Spleen (tissue), 11 donors: ENCODE measurements at regions not wholly inside any gene's neighbourhood (a gene's known extent, or its start where the extent isn't known, plus 50 kb on each side); places are given as distances from the start of the nearest gene placed in this dataset.

Source experiments
- DNase-seq: peaks from one replicate; pipeline ENCODE4 v3.0.0-alpha.2; 2020
- H3K27ac ChIP-seq, 8 donors: fragments of 200-600 bp; sonication (generic) in 7 of 8; 1 replicate in 4 of 8; 2 replicates in 4 of 8; pipeline versions ENCODE4 v1.5.0 to v1.8.0; 2016 to 2021; ENCODE audit warnings: inconsistent platforms in 4 of 8, mild to moderate bottlenecking in 4 of 8, moderate library complexity in 1 of 8
- H3K27me3 ChIP-seq, 7 donors: fragments of 200-600 bp; sonication (generic) in 6 of 7; replicated peaks in 1 of 7; 1 replicate in 4 of 7; 2 replicates in 3 of 7; pipeline versions ENCODE4 v1.5.0 to v1.8.0; 2016 to 2021; ENCODE audit warnings: inconsistent platforms in 3 of 7, mild to moderate bottlenecking in 1 of 7
- H3K36me3 ChIP-seq, 6 donors: fragments of 200-600 bp; sonication (generic) in 5 of 6; 1 replicate in 4 of 6; 2 replicates in 2 of 6; pipeline versions ENCODE4 v1.5.0 to v1.8.0; 2016 to 2021; ENCODE audit warnings: inconsistent platforms in 2 of 6
- H3K4me1 ChIP-seq, 6 donors: fragments of 200-600 bp; sonication (generic) in 5 of 6; 1 replicate in 3 of 6; 2 replicates in 3 of 6; pipeline versions ENCODE4 v1.5.0 to v1.8.0; 2016 to 2021; ENCODE audit warnings: inconsistent platforms in 3 of 6
- H3K4me3 ChIP-seq, 8 donors: fragments of 200-600 bp; sonication (generic) in 7 of 8; 1 replicate in 4 of 8; 2 replicates in 4 of 8; pipeline versions ENCODE4 v1.5.0 to v1.8.0; 2016 to 2021; ENCODE audit warnings: inconsistent platforms in 4 of 8, mild to moderate bottlenecking in 4 of 8, moderate library complexity in 2 of 8
- H3K9me3 ChIP-seq, 8 donors: fragments of 200-600 bp; sonication (generic) in 7 of 8; 1 replicate in 4 of 8; 2 replicates in 4 of 8; pipeline versions ENCODE4 v1.5.0 to v1.8.0; 2016 to 2021; ENCODE audit warnings: inconsistent platforms in 4 of 8
- POLR2A ChIP-seq, 3 donors: fragments of 450-650 bp; IDR thresholded peaks; one replicate each; pipeline ENCODE4 v1.5.1; 2017; ENCODE audit warnings: antibody characterized with exemption in 3 of 3, mild to moderate bottlenecking in 1 of 3
- POLR2AphosphoS5 ChIP-seq, 3 donors: sonication (generic); formaldehyde crosslinking; IDR thresholded peaks; one replicate each; pipeline ENCODE4 v1.5.1; 2017; ENCODE audit warnings: antibody characterized with exemption in 3 of 3
- WGBS, 5 donors: extraction: QIAGEN DNeasy Blood & Tissue Kit in 3 of 5; methylation state at CpG; one replicate each; pipeline versions ENCODE4 v1.1.5 to v1.1.7; 2013 to 2018; 5-methylcytosine and 5-hydroxymethylcytosine counted together
- intact Hi-C: fragments of 100-400 bp; cut with DNase I; formaldehyde crosslinking; loops from one replicate; pipeline ENCODE4 v1.15.0; 2023; ENCODE audit warnings: low total_unique reads
- TF ChIP-seq, protein P1 (sequence below), 11 experiments: fragments of 200-600 bp in 7 of 11; fragments of 450-650 bp in 4 of 11; sonication (generic) in 4 of 11; IDR thresholded peaks in 8 of 11; conservative IDR thresholded peaks in 3 of 11; 1 replicate in 7 of 11; 2 replicates in 4 of 11; pipeline versions ENCODE4 v1.4.0 to v1.8.0; 2016 to 2021; ENCODE audit warnings: antibody characterized with exemption in 11 of 11, inconsistent platforms in 4 of 11, mild to moderate bottlenecking in 1 of 11
- donor health status: healthy with polysubstance abuse.
- donor health status: DM: no; HTN: no; CAD: no; lungs with moderate emphysema.
- donor health status: DM: no; HTN: no; CAD: no.
- donor health status: Bipolar disorder and iron deficiency.
- donor health status: healthy.
- donor health status: DM: no; HTN: no; CAD: no.
- donor health status: DM: yes; HTN: yes; CAD: no.

DNA sequence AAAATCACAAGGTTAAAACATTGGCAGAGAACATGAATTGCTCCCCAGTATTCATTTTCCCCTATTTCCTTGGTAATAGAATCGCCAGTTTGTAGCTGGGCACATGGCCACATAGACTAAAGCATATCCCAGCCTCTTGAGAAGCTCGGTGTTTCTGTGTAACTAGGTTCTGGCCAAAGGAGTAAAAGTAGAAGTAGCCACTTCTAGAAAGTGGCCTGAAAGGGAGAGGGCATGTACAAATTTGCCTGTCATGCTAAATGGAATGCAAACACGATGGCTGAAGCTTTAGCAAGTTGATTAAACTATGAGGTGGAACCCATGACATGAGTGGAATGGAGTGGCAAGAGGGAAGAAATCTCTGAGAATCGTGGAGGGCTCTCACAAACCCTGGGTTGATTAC is 173.7 kb upstream of the EGLN3 start:
- TF ChIP-seq, protein P1, sequence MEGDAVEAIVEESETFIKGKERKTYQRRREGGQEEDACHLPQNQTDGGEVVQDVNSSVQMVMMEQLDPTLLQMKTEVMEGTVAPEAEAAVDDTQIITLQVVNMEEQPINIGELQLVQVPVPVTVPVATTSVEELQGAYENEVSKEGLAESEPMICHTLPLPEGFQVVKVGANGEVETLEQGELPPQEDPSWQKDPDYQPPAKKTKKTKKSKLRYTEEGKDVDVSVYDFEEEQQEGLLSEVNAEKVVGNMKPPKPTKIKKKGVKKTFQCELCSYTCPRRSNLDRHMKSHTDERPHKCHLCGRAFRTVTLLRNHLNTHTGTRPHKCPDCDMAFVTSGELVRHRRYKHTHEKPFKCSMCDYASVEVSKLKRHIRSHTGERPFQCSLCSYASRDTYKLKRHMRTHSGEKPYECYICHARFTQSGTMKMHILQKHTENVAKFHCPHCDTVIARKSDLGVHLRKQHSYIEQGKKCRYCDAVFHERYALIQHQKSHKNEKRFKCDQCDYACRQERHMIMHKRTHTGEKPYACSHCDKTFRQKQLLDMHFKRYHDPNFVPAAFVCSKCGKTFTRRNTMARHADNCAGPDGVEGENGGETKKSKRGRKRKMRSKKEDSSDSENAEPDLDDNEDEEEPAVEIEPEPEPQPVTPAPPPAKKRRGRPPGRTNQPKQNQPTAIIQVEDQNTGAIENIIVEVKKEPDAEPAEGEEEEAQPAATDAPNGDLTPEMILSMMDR (IDR thresholded peaks at IDR 0.05 in 8 of 11, conservative IDR thresholded peaks at IDR 0.05 in 3 of 11), result no peak
- TF ChIP-seq POLR2AphosphoS5 (IDR thresholded peaks at IDR 0.05), result no peak
- no peak for TF ChIP-seq POLR2A (IDR thresholded peaks at IDR 0.05)
- Histone ChIP-seq H3K9me3 (no peaks in the 10 kb centered on the region), H3K36me3 (no peaks in the 10 kb centered on the region), H3K4me1 (no peaks in the 10 kb centered on the region), H3K4me3 (no peak overlapping the region), H3K27ac (no peak overlapping the region), H3K27me3 (no peaks in the 10 kb centered on the region)
- 73 to 91% (median 80%) methylated on average over 4 of the region's 4 CpGs for WGBS, 5 donors
- no peak for DNase-seq
- intact Hi-C loops, result no loop called here

DNA sequence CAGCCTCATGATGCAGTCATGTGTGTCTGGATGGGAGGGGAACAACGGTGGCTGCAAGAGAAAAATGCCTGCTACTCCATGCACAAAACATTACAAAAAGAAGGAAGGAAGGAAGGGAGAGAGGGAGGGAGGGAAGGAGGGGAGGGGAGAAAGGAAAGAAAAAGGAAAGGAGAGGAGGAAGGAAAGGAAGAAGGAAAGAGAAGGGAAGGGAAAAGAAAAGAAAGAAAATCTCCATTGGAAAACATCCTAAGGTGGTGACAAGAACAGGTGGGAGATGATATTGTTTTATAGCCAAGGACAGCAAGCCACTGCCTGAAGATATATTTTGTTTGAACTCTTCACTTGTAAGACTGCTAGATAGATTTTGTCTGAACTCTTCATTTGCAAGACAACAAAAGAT is 171.8 kb upstream of the EGLN3 start:
- TF ChIP-seq, protein P1 (IDR thresholded peaks at IDR 0.05 in 8 of 11, conservative IDR thresholded peaks at IDR 0.05 in 3 of 11), result no peak
- TF ChIP-seq POLR2AphosphoS5 (IDR thresholded peaks at IDR 0.05) (no peak), POLR2A (IDR thresholded peaks at IDR 0.05) (no peak)
- Histone ChIP-seq H3K36me3 (no peaks in the 10 kb centered on the region), H3K4me3 (no peak overlapping the region), H3K4me1 (no peaks in the 10 kb centered on the region), H3K27me3 (no peaks in the 10 kb centered on the region), H3K27ac (no peak overlapping the region), H3K9me3 (no peaks in the 10 kb centered on the region)
- 33 to 67% (median 36%) methylated on average over 1 of the region's 1 CpG for WGBS, 5 donors
- intact Hi-C loops, result no loop called here
- DNase-seq, result no peak

DNA sequence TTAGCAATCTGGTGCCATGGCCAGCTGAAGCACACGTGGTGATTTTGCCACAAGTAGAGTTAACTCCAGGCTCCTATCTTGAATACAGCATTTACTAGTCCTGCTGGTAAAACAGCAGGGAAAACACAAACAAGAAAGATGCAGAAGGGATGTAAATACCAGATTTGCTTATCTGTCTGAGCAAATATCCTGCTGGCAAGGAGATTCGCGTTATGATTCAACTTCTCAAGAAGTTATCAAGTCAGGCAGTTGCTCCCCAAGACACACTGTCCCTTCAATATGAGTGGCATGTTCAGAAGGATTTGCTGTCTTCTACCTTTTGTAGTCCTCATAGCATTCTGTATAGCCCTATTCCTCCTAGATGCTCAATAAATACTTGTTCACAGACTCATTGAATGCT is 171.2 kb upstream of the EGLN3 start:
- no peaks in the 10 kb centered on the region for H3K36me3 ChIP-seq
- no peaks in the 10 kb centered on the region for H3K4me1 ChIP-seq
- intact Hi-C loops, result no loop called here
- 50 to 76% (median 68%) methylated on average over 3 of the region's 3 CpGs for WGBS, 5 donors
- H3K27ac ChIP-seq, result no peak overlapping the region
- no peak for DNase-seq
- H3K4me3 ChIP-seq, result no peak overlapping the region
- TF ChIP-seq POLR2AphosphoS5 (IDR thresholded peaks at IDR 0.05), result no peak
- TF ChIP-seq POLR2A (IDR thresholded peaks at IDR 0.05), result no peak
- TF ChIP-seq, protein P1 (IDR thresholded peaks at IDR 0.05 in 8 of 11, conservative IDR thresholded peaks at IDR 0.05 in 3 of 11), result no peak
- no peaks in the 10 kb centered on the region for H3K9me3 ChIP-seq
- no peaks in the 10 kb centered on the region for H3K27me3 ChIP-seq

DNA sequence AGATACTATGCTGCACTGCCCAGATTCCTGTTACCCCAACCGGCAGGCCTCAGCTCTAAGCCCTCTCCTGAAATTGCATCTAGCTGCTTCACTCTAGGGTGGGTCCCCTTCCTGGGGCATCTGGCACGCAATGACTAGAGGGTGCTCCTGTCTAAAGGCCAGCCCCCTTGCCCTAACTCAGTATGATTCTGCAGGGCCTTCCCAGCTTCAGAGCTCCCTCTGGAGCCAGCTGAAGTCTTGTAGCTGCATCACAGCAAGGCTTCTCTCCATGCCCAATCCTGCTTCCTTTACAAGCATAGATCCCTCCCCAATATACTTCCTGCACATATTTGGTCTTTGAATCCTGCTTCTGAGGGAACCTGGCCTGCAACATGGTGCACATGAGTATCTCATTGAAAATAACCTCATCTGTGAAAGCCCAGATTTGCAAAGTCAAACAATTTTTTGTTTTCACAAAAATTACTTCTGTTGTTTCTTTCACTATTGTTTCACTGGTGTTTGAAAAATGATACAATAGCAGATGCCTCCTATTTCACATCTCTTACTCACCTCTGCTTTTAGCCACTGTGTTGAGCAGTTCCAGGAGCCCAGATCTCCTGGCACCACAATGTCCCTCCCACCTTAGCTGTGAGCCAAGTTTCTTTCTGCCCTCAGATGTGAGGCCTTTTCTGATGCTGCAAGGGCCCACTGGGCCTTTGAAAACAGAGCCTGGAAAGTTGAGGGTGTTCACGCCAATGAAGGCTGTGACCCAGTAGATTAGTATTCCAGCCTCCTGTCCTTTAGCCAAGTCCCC is 169.5 kb upstream of the EGLN3 start:
- Histone ChIP-seq H3K4me1 (no peaks in the 10 kb centered on the region), H3K9me3 (peaks cover 0 to 8% (median 0%) of the 10 kb centered on the region in 8 donors), H3K4me3 (no peak overlapping the region), H3K36me3 (no peaks in the 10 kb centered on the region), H3K27ac (no peak overlapping the region), H3K27me3 (no peaks in the 10 kb centered on the region)
- 78 to 94% (median 86%) methylated on average over 3 of the region's 3 CpGs for WGBS, 5 donors
- TF ChIP-seq POLR2AphosphoS5 (IDR thresholded peaks at IDR 0.05) (no peak), POLR2A (IDR thresholded peaks at IDR 0.05) (no peak)
- TF ChIP-seq, protein P1 (IDR thresholded peaks at IDR 0.05 in 8 of 11, conservative IDR thresholded peaks at IDR 0.05 in 3 of 11), result no peak
- no peak for DNase-seq
- intact Hi-C loops, result no loop called here
